GM23338 (cell line): ENCODE measurements at regions not wholly inside any gene's neighbourhood (a gene's known extent, or its start where the extent isn't known, plus 50 kb on each side); places are given as distances from the start of the nearest gene placed in this dataset.

Source experiments
- ATAC-seq: fragments of 200-7000 bp; cut with Tn5 transposase; 3 replicates; pipeline ENCODE4 v1.9.1; 2020
- DNase-seq: peaks from one replicate; pipeline ENCODE4 v3.0.0-alpha.2; 2015; ENCODE audit warnings: low spot score
- H2AFZ ChIP-seq: fragments of 200-600 bp; sonication (generic); 2 replicates; pipeline ENCODE4 v1.8.0; 2016; ENCODE audit warnings: antibody characterized with exemption, mild to moderate bottlenecking, moderate library complexity
- H3F3A ChIP-seq: fragments of 200-600 bp; sonication (generic); replicated peaks from 2 replicates; pipeline ENCODE4 v1.8.0; 2017; ENCODE audit warnings: antibody characterized with exemption, mixed run types, low read depth
- H3K27ac ChIP-seq: fragments of 200-600 bp; sonication (generic); 2 replicates; pipeline ENCODE4 v1.6.1; 2016; ENCODE audit warnings: low read depth
- H3K27me3 ChIP-seq: fragments of 200-600 bp; sonication (generic); 2 replicates; pipeline ENCODE4 v1.8.0; 2016; ENCODE audit warnings: mild to moderate bottlenecking, mixed run types, moderate library complexity; ENCODE audit not compliant: insufficient read depth
- H3K36me3 ChIP-seq: fragments of 200-600 bp; sonication (generic); 2 replicates; pipeline ENCODE4 v1.8.0; 2016; ENCODE audit warnings: mild to moderate bottlenecking; ENCODE audit not compliant: insufficient read depth
- H3K4me1 ChIP-seq: fragments of 200-600 bp; sonication (generic); 2 replicates; pipeline ENCODE4 v1.8.0; 2016; ENCODE audit warnings: mild to moderate bottlenecking, moderate library complexity; ENCODE audit not compliant: insufficient read depth
- H3K4me2 ChIP-seq: fragments of 200-600 bp; sonication (generic); 2 replicates; pipeline ENCODE4 v1.7.1; 2017; ENCODE audit warnings: mixed run types
- H3K4me3 ChIP-seq: fragments of 200-600 bp; sonication (generic); 2 replicates; pipeline ENCODE4 v1.6.1; 2016; ENCODE audit warnings: mixed run types
- H3K79me2 ChIP-seq: fragments of 200-600 bp; sonication (generic); replicated peaks from 2 replicates; pipeline ENCODE4 v1.8.0; 2017; ENCODE audit warnings: mild to moderate bottlenecking; ENCODE audit not compliant: insufficient read depth
- H3K9me2 ChIP-seq: fragments of 200-600 bp; sonication (generic); 2 replicates; pipeline ENCODE4 v1.8.0; 2017; ENCODE audit not compliant: insufficient read depth
- H4K20me1 ChIP-seq: fragments of 200-600 bp; sonication (generic); replicated peaks from 2 replicates; pipeline ENCODE4 v1.8.0; 2017; ENCODE audit warnings: mild to moderate bottlenecking; ENCODE audit not compliant: insufficient read depth
- H3K27ac Mint-ChIP-seq: 2 replicates; pipeline ENCODE4 v1.8.0; 2020; ENCODE audit warnings: inconsistent platforms, mild to moderate bottlenecking, moderate library complexity, mixed read lengths
- H3K27me3 Mint-ChIP-seq: 3 replicates; pipeline ENCODE4 v1.8.0; 2022; ENCODE audit warnings: low read depth, mild to moderate bottlenecking, moderate library complexity, mixed read lengths, inconsistent platforms; ENCODE audit not compliant: insufficient read depth, poor library complexity
- H3K36me3 Mint-ChIP-seq: 3 replicates; pipeline ENCODE4 v1.8.0; 2021; ENCODE audit warnings: low read depth, mild to moderate bottlenecking, inconsistent platforms, moderate library complexity, mixed read lengths
- H3K4me1 Mint-ChIP-seq: 3 replicates; pipeline ENCODE4 v1.8.0; 2020; ENCODE audit warnings: mild to moderate bottlenecking, inconsistent platforms, mixed read lengths
- H3K4me3 Mint-ChIP-seq: 3 replicates; pipeline ENCODE4 v1.8.0; 2021; ENCODE audit warnings: moderate library complexity, mild to moderate bottlenecking, inconsistent platforms, mixed read lengths
- H3K9me3 Mint-ChIP-seq: 3 replicates; pipeline ENCODE4 v1.8.0; 2020; ENCODE audit warnings: moderate library complexity, mild to moderate bottlenecking, inconsistent platforms, mixed read lengths
- CREB1 ChIP-seq: fragments of 250-450 bp; sonication (Bioruptor Pico); IDR thresholded peaks from 2 replicates; pipeline ENCODE4 v1.5.0; 2020; ENCODE audit warnings: low read depth, mild to moderate bottlenecking, moderate library complexity
- CTCF ChIP-seq, 2 experiments: fragments of 200-600 bp in 1 of 2; sonication (generic) in 1 of 2; conservative IDR thresholded peaks; 2 replicates each; pipeline versions ENCODE4 v1.5.1 to v1.6.1; 2016 to 2017; ENCODE audit warnings: antibody characterized with exemption in 2 of 2, low read depth in 2 of 2, mild to moderate bottlenecking in 2 of 2, moderate library complexity in 1 of 2
- ETS1 ChIP-seq: IDR thresholded peaks from 2 replicates; pipeline ENCODE4 v1.6.1; 2016; ENCODE audit warnings: antibody characterized with exemption
- EZH2 ChIP-seq: fragments of 200-600 bp; sonication (generic); IDR thresholded peaks from one replicate; pipeline ENCODE4 v1.8.0; 2017; ENCODE audit warnings: antibody characterized with exemption, mild to moderate bottlenecking, low read depth; ENCODE audit not compliant: unreplicated experiment
- EZH2phosphoT487 ChIP-seq: fragments of 200-600 bp; sonication (generic); IDR thresholded peaks from one replicate; pipeline ENCODE4 v1.8.1; 2018; ENCODE audit warnings: antibody characterized with exemption; ENCODE audit not compliant: unreplicated experiment
- JUNB ChIP-seq: IDR thresholded peaks from one replicate; pipeline ENCODE4 v1.6.1; 2016; ENCODE audit warnings: antibody characterized with exemption; ENCODE audit not compliant: unreplicated experiment
- NANOG ChIP-seq: IDR thresholded peaks from 2 replicates; pipeline ENCODE4 v1.6.1; 2016; ENCODE audit warnings: antibody characterized with exemption, borderline replicate concordance
- POLR2AphosphoS5 ChIP-seq: IDR thresholded peaks from 2 replicates; pipeline ENCODE4 v1.6.1; 2016; ENCODE audit warnings: antibody characterized with exemption, low read depth
- STAT1 ChIP-seq: IDR thresholded peaks from one replicate; pipeline ENCODE4 v1.6.1; 2016; ENCODE audit warnings: antibody characterized with exemption; ENCODE audit not compliant: unreplicated experiment
- ZNF114 ChIP-seq: fragments of 250-450 bp; sonication (Bioruptor Pico); IDR thresholded peaks from 2 replicates; pipeline ENCODE4 v1.5.0; 2020; ENCODE audit warnings: mild to moderate bottlenecking, moderate library complexity
- ZNF331 ChIP-seq: fragments of 250-450 bp; sonication (Bioruptor Pico); IDR thresholded peaks from 2 replicates; pipeline ENCODE4 v1.5.0; 2020; ENCODE audit warnings: low read depth, mild to moderate bottlenecking, moderate library complexity
- ZNF462 ChIP-seq: fragments of 250-450 bp; sonication (Bioruptor Pico); IDR thresholded peaks from 2 replicates; pipeline ENCODE4 v1.5.0; 2020; ENCODE audit warnings: mild to moderate bottlenecking, moderate library complexity
- TF ChIP-seq, protein P1 (sequence below): IDR thresholded peaks from one replicate; pipeline ENCODE4 v1.6.1; 2018; ENCODE audit warnings: antibody characterized with exemption; ENCODE audit not compliant: unreplicated experiment

- Mint-ChIP-seq H3K27me3 (no peaks in the 10 kb centered on the region), H3K36me3 (no peaks in the 10 kb centered on the region; the same call in 2 of the 3 replicates), H3K27ac (no peak overlapping the region), H3K4me1 (peaks cover 7% of the 10 kb centered on the region; the same call in 2 of the 3 replicates), H3K9me3 (no peaks in the 10 kb centered on the region), H3K4me3 (no peak overlapping the region)
- no peak overlapping the region for H3K4me3 ChIP-seq
- ATAC-seq (no peak), DNase-seq (no peak)
- no peaks in the 10 kb centered on the region for H3K27me3 ChIP-seq
- no peaks in the 10 kb centered on the region for H3K9me2 ChIP-seq
- TF ChIP-seq NANOG (no peak), STAT1 (no peak), ZNF462 (CRISPR knock-in tag) (no peak), CREB1 (CRISPR knock-in tag) (no peak), CTCF (conservative IDR thresholded peaks at IDR 0.05; ENCODE audit: low read depth in 2 of 2) (no peak), ZNF331 (CRISPR knock-in tag) (no peak), EZH2phosphoT487 (no peak), ZNF114 (CRISPR knock-in tag) (no peak), POLR2AphosphoS5 (no peak), EZH2 (no peak), JUNB (no peak), ETS1 (no peak)
- TF ChIP-seq, protein P1, sequence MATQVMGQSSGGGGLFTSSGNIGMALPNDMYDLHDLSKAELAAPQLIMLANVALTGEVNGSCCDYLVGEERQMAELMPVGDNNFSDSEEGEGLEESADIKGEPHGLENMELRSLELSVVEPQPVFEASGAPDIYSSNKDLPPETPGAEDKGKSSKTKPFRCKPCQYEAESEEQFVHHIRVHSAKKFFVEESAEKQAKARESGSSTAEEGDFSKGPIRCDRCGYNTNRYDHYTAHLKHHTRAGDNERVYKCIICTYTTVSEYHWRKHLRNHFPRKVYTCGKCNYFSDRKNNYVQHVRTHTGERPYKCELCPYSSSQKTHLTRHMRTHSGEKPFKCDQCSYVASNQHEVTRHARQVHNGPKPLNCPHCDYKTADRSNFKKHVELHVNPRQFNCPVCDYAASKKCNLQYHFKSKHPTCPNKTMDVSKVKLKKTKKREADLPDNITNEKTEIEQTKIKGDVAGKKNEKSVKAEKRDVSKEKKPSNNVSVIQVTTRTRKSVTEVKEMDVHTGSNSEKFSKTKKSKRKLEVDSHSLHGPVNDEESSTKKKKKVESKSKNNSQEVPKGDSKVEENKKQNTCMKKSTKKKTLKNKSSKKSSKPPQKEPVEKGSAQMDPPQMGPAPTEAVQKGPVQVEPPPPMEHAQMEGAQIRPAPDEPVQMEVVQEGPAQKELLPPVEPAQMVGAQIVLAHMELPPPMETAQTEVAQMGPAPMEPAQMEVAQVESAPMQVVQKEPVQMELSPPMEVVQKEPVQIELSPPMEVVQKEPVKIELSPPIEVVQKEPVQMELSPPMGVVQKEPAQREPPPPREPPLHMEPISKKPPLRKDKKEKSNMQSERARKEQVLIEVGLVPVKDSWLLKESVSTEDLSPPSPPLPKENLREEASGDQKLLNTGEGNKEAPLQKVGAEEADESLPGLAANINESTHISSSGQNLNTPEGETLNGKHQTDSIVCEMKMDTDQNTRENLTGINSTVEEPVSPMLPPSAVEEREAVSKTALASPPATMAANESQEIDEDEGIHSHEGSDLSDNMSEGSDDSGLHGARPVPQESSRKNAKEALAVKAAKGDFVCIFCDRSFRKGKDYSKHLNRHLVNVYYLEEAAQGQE = no peak
- H3K36me3 ChIP-seq = no peaks in the 10 kb centered on the region
- no peak overlapping the region for H2AFZ ChIP-seq
- no peaks in the 10 kb centered on the region for H3K4me1 ChIP-seq
- no peak overlapping the region for H3K4me2 ChIP-seq
- no peaks in the 10 kb centered on the region for H3K79me2 ChIP-seq
- no peaks in the 10 kb centered on the region for H4K20me1 ChIP-seq
- no peaks in the 10 kb centered on the region for H3F3A ChIP-seq
- no peak overlapping the region for H3K27ac ChIP-seq
These were observed 448.3 kb upstream of the NFIA start for GRCh38 chr1:60634106-60634505.
